ENCODE measurements at regions not wholly inside any gene's neighbourhood (a gene's known extent, or its start where the extent isn't known, plus 50 kb on each side); places are given as distances from the start of the nearest gene placed in this dataset.

GRCh38 chr4:123031664-123032063 lies 109.3 kb upstream of the NUDT6 start:
- intact Hi-C loops (cut with micrococcal nuclease) = no loop called here
- DNase-seq (no peak), ATAC-seq (no peak)
- no peak overlapping the region for H3K4me3 ChIP-seq (ENCODE audit: low read length)
- H3K4me3 Mint-ChIP-seq = no peak overlapping the region
- H3K9me3 Mint-ChIP-seq = no peaks in the 10 kb centered on the region
- H3K27me3 Mint-ChIP-seq (ENCODE audit: low read depth in 2 of 2) = no peaks in the 10 kb centered on the region
- no peaks in the 10 kb centered on the region for H3K4me1 ChIP-seq (ENCODE audit: control insufficient read depth, insufficient read depth, low read length)
- H3K36me3 ChIP-seq (ENCODE audit: control insufficient read depth, insufficient read depth, low read length) = no peaks in the 10 kb centered on the region
- no peak overlapping the region for H3K27ac ChIP-seq (ENCODE audit: low read length)
- no peak for TF ChIP-seq CTCF (IDR thresholded peaks at IDR 0.05)
- no peaks in the 10 kb centered on the region for H3K9me3 ChIP-seq (ENCODE audit: control insufficient read depth, insufficient read depth, low read length)
- H3K27me3 ChIP-seq (ENCODE audit: control insufficient read depth, insufficient read depth, low read length) = no peaks in the 10 kb centered on the region
- H3K27ac Mint-ChIP-seq = no peak overlapping the region
- H3K36me3 Mint-ChIP-seq = peaks cover 16% of the 10 kb centered on the region
- WGBS (ENCODE audit: insufficient coverage) = 92% methylated on average over 2 of the region's 2 CpGs
- H3K4me1 Mint-ChIP-seq = peaks cover 0 to 4% of the 10 kb centered on the region in 2 donors

DNA sequence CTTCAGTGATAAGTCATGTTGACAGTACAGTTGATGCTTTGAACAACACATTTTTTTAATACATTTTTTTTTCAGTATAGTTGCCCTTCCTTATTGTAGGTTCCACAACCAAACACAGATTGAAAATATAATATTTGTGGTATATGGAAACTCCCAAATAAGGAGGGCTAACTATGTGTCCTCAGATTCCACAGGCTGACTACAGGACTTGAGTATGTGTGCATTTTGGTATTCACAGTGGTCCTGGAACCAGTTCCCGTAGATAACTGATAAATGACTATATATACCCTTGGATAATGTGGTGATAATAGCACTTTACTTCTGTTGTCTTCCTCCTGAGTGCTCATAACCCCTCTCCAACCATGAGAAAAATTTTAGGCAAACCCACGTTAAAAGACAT lies 111.6 kb upstream of the NUDT6 start:
- Mint-ChIP-seq H3K9me3 (no peaks in the 10 kb centered on the region), H3K4me1 (peaks cover 0 to 4% of the 10 kb centered on the region in 2 donors), H3K4me3 (no peak overlapping the region), H3K27me3 (ENCODE audit: low read depth in 2 of 2) (no peaks in the 10 kb centered on the region), H3K27ac (no peak overlapping the region), H3K36me3 (peaks cover 7% of the 10 kb centered on the region)
- intact Hi-C loops (cut with micrococcal nuclease) = no loop called here
- no peak overlapping the region for H3K4me3 ChIP-seq (ENCODE audit: low read length)
- 90% methylated on average over 1 of the region's 2 CpGs for WGBS (ENCODE audit: insufficient coverage)
- DNase-seq (no peak), ATAC-seq (no peak)
- H3K27me3 ChIP-seq (ENCODE audit: control insufficient read depth, insufficient read depth, low read length) = no peaks in the 10 kb centered on the region
- H3K9me3 ChIP-seq (ENCODE audit: control insufficient read depth, insufficient read depth, low read length) = no peaks in the 10 kb centered on the region
- no peaks in the 10 kb centered on the region for H3K4me1 ChIP-seq (ENCODE audit: control insufficient read depth, insufficient read depth, low read length)
- H3K27ac ChIP-seq (ENCODE audit: low read length) = no peak overlapping the region
- no peaks in the 10 kb centered on the region for H3K36me3 ChIP-seq (ENCODE audit: control insufficient read depth, insufficient read depth, low read length)
- no peak for TF ChIP-seq CTCF (IDR thresholded peaks at IDR 0.05)

GRCh38 chr4:123035239-123035638 lies 112.8 kb upstream of the NUDT6 start:
- no peak for TF ChIP-seq CTCF (IDR thresholded peaks at IDR 0.05)
- peaks cover 0 to 4% of the 10 kb centered on the region in 2 donors for H3K4me1 Mint-ChIP-seq
- intact Hi-C loops (cut with micrococcal nuclease) = no loop called here
- peaks cover 7% of the 10 kb centered on the region for H3K36me3 Mint-ChIP-seq
- no peak overlapping the region for H3K4me3 Mint-ChIP-seq
- ATAC-seq (no peak), DNase-seq (no peak)
- Histone ChIP-seq H3K4me1 (ENCODE audit: control insufficient read depth, insufficient read depth, low read length) (no peaks in the 10 kb centered on the region), H3K36me3 (ENCODE audit: control insufficient read depth, insufficient read depth, low read length) (no peaks in the 10 kb centered on the region), H3K27ac (ENCODE audit: low read length) (no peak overlapping the region), H3K27me3 (ENCODE audit: control insufficient read depth, insufficient read depth, low read length) (no peaks in the 10 kb centered on the region), H3K9me3 (ENCODE audit: control insufficient read depth, insufficient read depth, low read length) (no peaks in the 10 kb centered on the region), H3K4me3 (ENCODE audit: low read length) (no peak overlapping the region)
- no peak overlapping the region for H3K27ac Mint-ChIP-seq
- WGBS (ENCODE audit: insufficient coverage) = no CpG with 5 or more reads among the region's 1 CpG
- no peaks in the 10 kb centered on the region for H3K27me3 Mint-ChIP-seq (ENCODE audit: low read depth in 2 of 2)
- no peaks in the 10 kb centered on the region for H3K9me3 Mint-ChIP-seq

- no peak overlapping the region for H3K27ac Mint-ChIP-seq
- ATAC-seq (no peak), DNase-seq (no peak)
- H3K4me1 Mint-ChIP-seq = peaks cover 4 to 5% of the 10 kb centered on the region in 2 donors
- TF ChIP-seq CTCF (IDR thresholded peaks at IDR 0.05) = no peak
- H3K27me3 Mint-ChIP-seq (ENCODE audit: low read depth in 2 of 2) = no peaks in the 10 kb centered on the region
- no peak overlapping the region for H3K4me3 Mint-ChIP-seq
- no peak overlapping the region for H3K4me3 ChIP-seq (ENCODE audit: low read length)
- H3K4me1 ChIP-seq (ENCODE audit: control insufficient read depth, insufficient read depth, low read length) = no peaks in the 10 kb centered on the region
- H3K27me3 ChIP-seq (ENCODE audit: control insufficient read depth, insufficient read depth, low read length) = no peaks in the 10 kb centered on the region
- H3K9me3 Mint-ChIP-seq = peaks cover 3 to 8% of the 10 kb centered on the region in 2 donors
- intact Hi-C loops (cut with micrococcal nuclease) = no loop called here
- peaks cover 21% of the 10 kb centered on the region for H3K36me3 Mint-ChIP-seq
- no peaks in the 10 kb centered on the region for H3K36me3 ChIP-seq (ENCODE audit: control insufficient read depth, insufficient read depth, low read length)
- no peaks in the 10 kb centered on the region for H3K9me3 ChIP-seq (ENCODE audit: control insufficient read depth, insufficient read depth, low read length)
- 33% methylated on average over 1 of the region's 1 CpG for WGBS (ENCODE audit: insufficient coverage)
- no peak overlapping the region for H3K27ac ChIP-seq (ENCODE audit: low read length)
Measured at GRCh38 chr4:123037804-123038203, 115.4 kb upstream of the NUDT6 start.

Measured in natural killer cell (primary cell).